H9 (cell line): ENCODE measurements at regions not wholly inside any gene's neighbourhood (a gene's known extent, or its start where the extent isn't known, plus 50 kb on each side); places are given as distances from the start of the nearest gene placed in this dataset.
"Not testable (repeated sequence)": the region's sequence is repeated elsewhere in the genome, so short reads cannot be mapped to it uniquely, and the experiment has no call there.

Experiments
- DNase-seq: peaks from one replicate; pipeline ENCODE4 v3.0.0-alpha.2; 2017
- H2AFZ ChIP-seq: one replicate; pipeline ENCODE4 v1.6.1; 2013; ENCODE audit warnings: mild to moderate bottlenecking, low read length, control low read depth, moderate library complexity
- H2AK5ac ChIP-seq: 2 replicates; pipeline ENCODE4 v1.6.1; 2013; ENCODE audit warnings: low read length, control low read depth, mixed read lengths; ENCODE audit not compliant: insufficient read length
- H2BK120ac ChIP-seq: one replicate; pipeline ENCODE4 v1.6.1; 2013; ENCODE audit warnings: low read depth, mild to moderate bottlenecking, low read length, control low read depth, inconsistent platforms; ENCODE audit not compliant: poor library complexity, severe bottlenecking
- H2BK12ac ChIP-seq: 2 replicates; pipeline ENCODE4 v1.6.1; 2013; ENCODE audit warnings: low read length, control low read depth, mixed read lengths, low read depth; ENCODE audit not compliant: insufficient read length
- H2BK15ac ChIP-seq: 2 replicates; pipeline ENCODE4 v1.6.1; 2013; ENCODE audit warnings: low read depth, low read length, control low read depth
- H2BK20ac ChIP-seq: one replicate; pipeline ENCODE4 v1.6.1; 2013; ENCODE audit warnings: low read depth, mild to moderate bottlenecking, low read length, control low read depth, inconsistent platforms; ENCODE audit not compliant: poor library complexity, severe bottlenecking
- H2BK5ac ChIP-seq: 2 replicates; pipeline ENCODE4 v1.6.1; 2013; ENCODE audit warnings: low read length, control low read depth, mixed read lengths; ENCODE audit not compliant: insufficient read length
- H3K14ac ChIP-seq: 2 replicates; pipeline ENCODE4 v1.6.1; 2013; ENCODE audit warnings: low read length, control low read depth; ENCODE audit not compliant: insufficient read depth
- H3K18ac ChIP-seq: 2 replicates; pipeline ENCODE4 v1.6.1; 2013; ENCODE audit warnings: low read depth, mild to moderate bottlenecking, mixed read lengths, low read length, control low read depth; ENCODE audit not compliant: insufficient read length
- H3K23ac ChIP-seq: 2 replicates; pipeline ENCODE4 v1.6.1; 2013; ENCODE audit warnings: low read length, control low read depth, mixed read lengths, low read depth; ENCODE audit not compliant: insufficient read length
- H3K23me2 ChIP-seq: 2 replicates; pipeline ENCODE4 v1.6.1; 2013; ENCODE audit warnings: low read depth, mild to moderate bottlenecking, mixed read lengths, low read length, control low read depth; ENCODE audit not compliant: insufficient read length, poor library complexity, severe bottlenecking
- H3K27ac ChIP-seq: 2 replicates; pipeline ENCODE4 v1.5.1; 2013; ENCODE audit warnings: low read length, control low read depth, mixed read lengths, low read depth; ENCODE audit not compliant: insufficient read length
- H3K27me3 ChIP-seq: 2 replicates; pipeline ENCODE4 v1.6.1; 2013; ENCODE audit warnings: low read length, control low read depth, inconsistent platforms; ENCODE audit not compliant: insufficient read depth
- H3K4ac ChIP-seq: 2 replicates; pipeline ENCODE4 v1.6.1; 2013; ENCODE audit warnings: low read depth, mild to moderate bottlenecking, control low read depth, inconsistent platforms, low read length, moderate library complexity
- H3K4me1 ChIP-seq: 2 replicates; pipeline ENCODE4 v1.6.1; 2013; ENCODE audit warnings: low read length, control low read depth, inconsistent platforms; ENCODE audit not compliant: insufficient read depth
- H3K4me2 ChIP-seq: 2 replicates; pipeline ENCODE4 v1.6.1; 2013; ENCODE audit warnings: low read length, control low read depth, mixed read lengths; ENCODE audit not compliant: insufficient read length, insufficient read depth
- H3K56ac ChIP-seq: 2 replicates; pipeline ENCODE4 v1.6.1; 2013; ENCODE audit warnings: low read depth, mild to moderate bottlenecking, mixed read lengths, low read length, control low read depth; ENCODE audit not compliant: insufficient read length
- H3K79me1 ChIP-seq: 2 replicates; pipeline ENCODE4 v1.6.1; 2013; ENCODE audit warnings: low read depth, mild to moderate bottlenecking, moderate library complexity, low read length, control low read depth, inconsistent platforms; ENCODE audit not compliant: insufficient read depth, poor library complexity, severe bottlenecking
- H3K79me2 ChIP-seq: 2 replicates; pipeline ENCODE4 v1.6.1; 2013; ENCODE audit warnings: low read length, control low read depth, inconsistent platforms; ENCODE audit not compliant: insufficient read depth
- H3K9ac ChIP-seq: 2 replicates; pipeline ENCODE4 v1.6.1; 2013; ENCODE audit warnings: low read length, control low read depth, mixed read lengths; ENCODE audit not compliant: insufficient read length; ENCODE audit errors: extremely low read depth
- H3K9me3 ChIP-seq: one replicate; pipeline ENCODE4 v1.6.1; 2013; ENCODE audit warnings: low read depth, low read length, inconsistent platforms; ENCODE audit not compliant: control insufficient read depth
- H3T11ph ChIP-seq: one replicate; pipeline ENCODE4 v1.6.1; 2013; ENCODE audit warnings: mild to moderate bottlenecking, low read length, control low read depth, inconsistent platforms
- H4K20me1 ChIP-seq: one replicate; pipeline ENCODE4 v1.6.1; 2013; ENCODE audit not compliant: control insufficient read depth, insufficient read length, insufficient read depth
- H4K5ac ChIP-seq: 2 replicates; pipeline ENCODE4 v1.6.1; 2013; ENCODE audit warnings: low read depth, mild to moderate bottlenecking, mixed read lengths, low read length, control low read depth; ENCODE audit not compliant: insufficient read length
- H4K8ac ChIP-seq: replicated peaks from 2 replicates; pipeline ENCODE4 v1.6.1; 2013; ENCODE audit warnings: low read length, control low read depth, mixed read lengths, low read depth; ENCODE audit not compliant: insufficient read length
- H4K91ac ChIP-seq: 2 replicates; pipeline ENCODE4 v1.6.1; 2013; ENCODE audit warnings: low read depth, mild to moderate bottlenecking, moderate library complexity, mixed read lengths, low read length, control low read depth; ENCODE audit not compliant: insufficient read length
- H3K27ac Mint-ChIP-seq, 3 experiments: 2 replicates in 2 of 3; 3 replicates in 1 of 3; pipeline ENCODE4 v1.8.0; 2020 to 2021; ENCODE audit warnings: mixed read lengths in 3 of 3, mild to moderate bottlenecking in 1 of 3, moderate library complexity in 1 of 3
- H3K27me3 Mint-ChIP-seq: 2 replicates; pipeline ENCODE4 v1.8.0; 2021; ENCODE audit warnings: low read depth, mild to moderate bottlenecking, moderate library complexity, mixed read lengths
- H3K36me3 Mint-ChIP-seq, 3 experiments: 2 replicates in 2 of 3; 3 replicates in 1 of 3; pipeline ENCODE4 v1.8.0; 2020 to 2021; ENCODE audit warnings: low read depth in 3 of 3, mixed read lengths in 3 of 3; ENCODE audit not compliant: insufficient read depth in 1 of 3
- H3K4me1 Mint-ChIP-seq, 2 experiments: 2 replicates each; pipeline ENCODE4 v1.8.0; 2020; ENCODE audit warnings: mixed read lengths in 2 of 2
- H3K4me3 Mint-ChIP-seq, 2 experiments: 2 replicates in 1 of 2; 3 replicates in 1 of 2; pipeline ENCODE4 v1.8.0; 2020 to 2021; ENCODE audit warnings: mild to moderate bottlenecking in 2 of 2, mixed read lengths in 2 of 2, moderate library complexity in 1 of 2
- H3K9me3 Mint-ChIP-seq, 2 experiments: 2 replicates in 1 of 2; 3 replicates in 1 of 2; pipeline ENCODE4 v1.8.0; 2020; ENCODE audit warnings: mild to moderate bottlenecking in 2 of 2, mixed read lengths in 2 of 2, moderate library complexity in 1 of 2
- WGBS: extraction: QIAGEN DNeasy Blood & Tissue Kit; methylation state at CpG from one replicate; pipeline ENCODE4 v1.1.7; 2013; ENCODE audit warnings: missing lambda C conversion rate, low lambda C conversion rate, mixed read lengths; ENCODE audit not compliant: insufficient read length; ENCODE audit errors: extremely low coverage; 5-methylcytosine and 5-hydroxymethylcytosine counted together
- TF ChIP-seq, protein P1 (sequence below): fragments of 200-600 bp; sonication (generic); conservative IDR thresholded peaks from 3 replicates; pipeline ENCODE4 v1.8.0; 2021; ENCODE audit warnings: antibody characterized with exemption, mild to moderate bottlenecking

DNA sequence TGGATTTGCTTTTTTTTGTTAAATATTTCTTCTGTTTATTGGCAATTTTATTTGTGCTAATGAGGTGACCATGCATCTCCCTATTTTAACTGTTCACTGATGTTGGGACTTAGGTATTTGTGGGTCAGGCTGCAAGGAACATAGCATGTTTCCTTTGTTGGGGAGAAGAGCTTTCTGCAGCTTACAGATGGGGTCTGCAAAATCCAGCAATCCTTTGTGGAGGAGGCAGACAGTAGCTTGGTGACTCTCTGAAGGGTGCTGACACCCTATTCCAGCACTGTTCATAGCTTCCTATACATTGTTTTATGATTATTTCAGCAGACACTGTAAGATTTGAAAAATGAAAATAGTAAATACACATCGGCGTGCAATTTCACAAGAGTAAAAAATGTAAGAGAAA, 491.7 kb downstream of the RAPGEF2 start:
- no peak overlapping the region for H3K56ac ChIP-seq
- peak overlapping the region; percentile 37 for H3K27ac ChIP-seq
- H3K27me3 ChIP-seq = no peaks in the 10 kb centered on the region
- H2BK15ac ChIP-seq = no peak overlapping the region
- H2BK5ac ChIP-seq = peak overlapping the region; percentile 74
- H3K9me3 Mint-ChIP-seq = no peaks in the 10 kb centered on the region
- no peaks in the 10 kb centered on the region for H3K79me2 ChIP-seq
- no peak overlapping the region for H2BK12ac ChIP-seq
- peak overlapping the region; percentile 40 to 98 (median 74); a peak in 6 of 7 replicates for H3K27ac Mint-ChIP-seq
- no peak overlapping the region for H3K4me2 ChIP-seq
- H3K4me1 ChIP-seq = peaks cover 8% of the 10 kb centered on the region; the same call in 1 of the 2 replicates
- WGBS = no CpG with 5 or more reads among the region's 2 CpGs
- no peaks in the 10 kb centered on the region for H3K9me3 ChIP-seq
- H3K4me3 Mint-ChIP-seq = peak overlapping the region in 1 of 2 experiments; percentile 9; a peak in 1 of 5 replicates
- H4K5ac ChIP-seq = no peak overlapping the region
- H3K14ac ChIP-seq = no peak overlapping the region
- H3K9ac ChIP-seq = no peak overlapping the region
- H2AK5ac ChIP-seq = no peak overlapping the region
- DNase-seq = no peak
- H3T11ph ChIP-seq = no peak overlapping the region
- H3K27me3 Mint-ChIP-seq = no peaks in the 10 kb centered on the region
- peaks cover 38 to 54% of the 10 kb centered on the region in 2 experiments for H3K4me1 Mint-ChIP-seq
- no peaks in the 10 kb centered on the region for H3K79me1 ChIP-seq
- no peaks in the 10 kb centered on the region for H3K23me2 ChIP-seq
- H4K8ac ChIP-seq = no peak overlapping the region
- H2BK20ac ChIP-seq = no peak overlapping the region
- no peaks in the 10 kb centered on the region for H4K20me1 ChIP-seq
- H3K18ac ChIP-seq = no peak overlapping the region
- H3K36me3 Mint-ChIP-seq = no peaks in the 10 kb centered on the region
- H3K4ac ChIP-seq = no peak overlapping the region
- TF ChIP-seq, protein P1, sequence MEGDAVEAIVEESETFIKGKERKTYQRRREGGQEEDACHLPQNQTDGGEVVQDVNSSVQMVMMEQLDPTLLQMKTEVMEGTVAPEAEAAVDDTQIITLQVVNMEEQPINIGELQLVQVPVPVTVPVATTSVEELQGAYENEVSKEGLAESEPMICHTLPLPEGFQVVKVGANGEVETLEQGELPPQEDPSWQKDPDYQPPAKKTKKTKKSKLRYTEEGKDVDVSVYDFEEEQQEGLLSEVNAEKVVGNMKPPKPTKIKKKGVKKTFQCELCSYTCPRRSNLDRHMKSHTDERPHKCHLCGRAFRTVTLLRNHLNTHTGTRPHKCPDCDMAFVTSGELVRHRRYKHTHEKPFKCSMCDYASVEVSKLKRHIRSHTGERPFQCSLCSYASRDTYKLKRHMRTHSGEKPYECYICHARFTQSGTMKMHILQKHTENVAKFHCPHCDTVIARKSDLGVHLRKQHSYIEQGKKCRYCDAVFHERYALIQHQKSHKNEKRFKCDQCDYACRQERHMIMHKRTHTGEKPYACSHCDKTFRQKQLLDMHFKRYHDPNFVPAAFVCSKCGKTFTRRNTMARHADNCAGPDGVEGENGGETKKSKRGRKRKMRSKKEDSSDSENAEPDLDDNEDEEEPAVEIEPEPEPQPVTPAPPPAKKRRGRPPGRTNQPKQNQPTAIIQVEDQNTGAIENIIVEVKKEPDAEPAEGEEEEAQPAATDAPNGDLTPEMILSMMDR = no peak
- H2BK120ac ChIP-seq = no peak overlapping the region
- H2AFZ ChIP-seq = no peak overlapping the region
- no peak overlapping the region for H3K23ac ChIP-seq
- no peak overlapping the region for H4K91ac ChIP-seq

DNA sequence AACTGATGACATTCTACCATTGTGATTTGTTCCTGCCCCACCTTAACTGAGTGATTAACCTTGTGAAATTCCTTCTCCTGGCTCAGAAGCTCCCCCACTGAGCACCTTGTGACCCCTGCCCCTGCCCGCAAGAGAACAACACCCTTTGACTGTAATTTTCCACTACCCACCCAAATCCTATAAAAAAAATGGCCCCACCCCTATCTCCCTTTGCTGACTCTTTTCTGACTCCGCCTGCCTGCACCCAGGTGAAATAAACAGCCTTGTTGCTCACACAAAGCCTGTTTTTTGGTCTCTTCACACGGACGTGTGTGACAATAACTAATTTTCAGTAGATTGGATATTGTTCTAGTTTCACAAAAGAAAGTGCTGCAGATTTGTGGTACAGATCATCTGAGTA, 492.2 kb downstream of the RAPGEF2 start:
- peak overlapping the region; percentile 78 for H3K27ac ChIP-seq
- H3K9me3 Mint-ChIP-seq, H4K91ac ChIP-seq, H3K79me2 ChIP-seq, H3K23ac ChIP-seq, H3K9me3 ChIP-seq, H2BK12ac ChIP-seq, H4K5ac ChIP-seq, H3K4ac ChIP-seq, H2BK15ac ChIP-seq, H4K20me1 ChIP-seq, H4K8ac ChIP-seq, H3K18ac ChIP-seq, H3K9ac ChIP-seq, H3K4me2 ChIP-seq, H3T11ph ChIP-seq, H3K27me3 Mint-ChIP-seq, H2BK5ac ChIP-seq, H3K79me1 ChIP-seq, H3K56ac ChIP-seq, H3K23me2 ChIP-seq, H3K36me3 Mint-ChIP-seq, H2BK20ac ChIP-seq, H2AK5ac ChIP-seq, H3K14ac ChIP-seq, H3K27me3 ChIP-seq, H2BK120ac ChIP-seq, H3K4me1 ChIP-seq: not testable (repeated sequence)
- peak overlapping the region in 1 of 2 experiments; percentile 65; a peak in 3 of 5 replicates for H3K4me3 Mint-ChIP-seq
- WGBS = no CpG with 5 or more reads among the region's 4 CpGs
- H3K4me1 Mint-ChIP-seq = peaks cover 38 to 54% of the 10 kb centered on the region in 2 experiments
- H2AFZ ChIP-seq = peak overlapping the region; percentile 64
- peak; percentile 71 for DNase-seq
- H3K27ac Mint-ChIP-seq = peak overlapping the region in 2 of 3 experiments; percentile 74 to 98; a peak in 5 of 7 replicates
